Panc1 (cell line): ENCODE measurements at regions not wholly inside any gene's neighbourhood (a gene's known extent, or its start where the extent isn't known, plus 50 kb on each side); places are given as distances from the start of the nearest gene placed in this dataset.

Experiments
- ATAC-seq: fragments of 200-7000 bp; cut with Tn5 transposase; 2 replicates; pipeline ENCODE4 v1.9.1; 2020; ENCODE audit warnings: mild to moderate bottlenecking, moderate library complexity
- BruUV-seq: library from RNA; stranded (reverse); fragments of 400-500 nt; replicated peaks from 2 replicates; lab custom pipeline; 2021; lab: Mats Ljungman, UMichigan
- CTCF ChIA-PET: fragments of 300-600 bp; sonication (Branson Sonifier 250); formaldehyde crosslinking; loops from one replicate; lab custom pipeline; 2022; ENCODE audit warnings: antibody characterized with exemption; lab: Charles Lee
- POLR2A ChIA-PET: fragments of 300-600 bp; sonication (Branson Sonifier 250); formaldehyde crosslinking; loops from one replicate; lab custom pipeline; 2022; ENCODE audit warnings: antibody characterized with exemption; lab: Charles Lee
- DNase-seq: peaks from one replicate; pipeline ENCODE4 v3.0.0-alpha.2; 2010; ENCODE audit warnings: low read depth, low spot score
- H3K27ac ChIP-seq: 2 replicates; pipeline ENCODE4 v1.5.1; 2011; ENCODE audit warnings: mild to moderate bottlenecking, low read length, inconsistent platforms
- H3K27me3 ChIP-seq: fragments of 200-500 bp; sonication (Bioruptor generic); 2 replicates; pipeline ENCODE4 v1.6.0; 2014; ENCODE audit warnings: low read length, inconsistent platforms; ENCODE audit not compliant: control insufficient read depth, insufficient read depth
- H3K36me3 ChIP-seq: fragments of 200-500 bp; sonication (Bioruptor generic); 2 replicates; pipeline ENCODE4 v1.5.1; 2014; ENCODE audit warnings: inconsistent platforms, mild to moderate bottlenecking, low read length, moderate library complexity; ENCODE audit not compliant: control insufficient read depth, insufficient read depth
- H3K4me1 ChIP-seq: 2 replicates; pipeline ENCODE4 v1.5.1; 2011; ENCODE audit warnings: inconsistent platforms, mild to moderate bottlenecking, low read length, moderate library complexity; ENCODE audit not compliant: control insufficient read depth, insufficient read depth
- H3K4me3 ChIP-seq, 2 experiments: 2 replicates each; pipeline ENCODE4 v1.5.1; 2011 to 2012; ENCODE audit warnings: low read depth in 2 of 2, low read length in 2 of 2, mild to moderate bottlenecking in 2 of 2, inconsistent platforms in 1 of 2, moderate library complexity in 1 of 2
- H3K9me3 ChIP-seq: fragments of 200-500 bp; sonication (Bioruptor generic); 2 replicates; pipeline ENCODE4 v1.5.1; 2014; ENCODE audit warnings: low read depth, mild to moderate bottlenecking, inconsistent platforms, low read length, moderate library complexity; ENCODE audit not compliant: control insufficient read depth, insufficient read depth
- POLR2AphosphoS5 ChIP-seq: IDR thresholded peaks from 2 replicates; pipeline ENCODE4 v1.6.1; 2012; ENCODE audit warnings: mild to moderate bottlenecking, low read depth, low read length, moderate library complexity
- SIN3A ChIP-seq: IDR thresholded peaks from 2 replicates; pipeline ENCODE4 v1.6.1; 2012; ENCODE audit warnings: low read depth, mild to moderate bottlenecking, low read length, moderate library complexity, borderline replicate concordance; ENCODE audit not compliant: insufficient read depth
- TCF7L2 ChIP-seq: IDR thresholded peaks from 2 replicates; pipeline ENCODE4 v1.6.1; 2011; ENCODE audit warnings: mild to moderate bottlenecking, low read depth, low read length, inconsistent platforms
- in situ Hi-C: cut with HindIII; loops from 2 replicates; pipeline ENCODE4 v1.10.0; 2016; ENCODE audit warnings: low sequenced_read_pairs, low pct_unique_long_range_greater_than_20kb
- intact Hi-C: fragments of 100-400 bp; cut with micrococcal nuclease; formaldehyde crosslinking; loops from one replicate; pipeline ENCODE4 v1.10.0; 2022; ENCODE audit not compliant: unreplicated experiment
- TF ChIP-seq, protein P1 (sequence below), 2 experiments: IDR thresholded peaks; 2 replicates each; pipeline ENCODE4 v1.6.1; 2011 to 2012; ENCODE audit warnings: low read depth in 2 of 2, control low read depth in 1 of 2, low read length in 1 of 2, mild to moderate bottlenecking in 1 of 2, moderate library complexity in 1 of 2; ENCODE audit not compliant: insufficient read depth in 1 of 2
- TF ChIP-seq, protein P2 (sequence below): fragments of 450-650 bp; IDR thresholded peaks from 2 replicates; pipeline ENCODE4 v1.5.1; 2017; ENCODE audit warnings: mild to moderate bottlenecking

DNA sequence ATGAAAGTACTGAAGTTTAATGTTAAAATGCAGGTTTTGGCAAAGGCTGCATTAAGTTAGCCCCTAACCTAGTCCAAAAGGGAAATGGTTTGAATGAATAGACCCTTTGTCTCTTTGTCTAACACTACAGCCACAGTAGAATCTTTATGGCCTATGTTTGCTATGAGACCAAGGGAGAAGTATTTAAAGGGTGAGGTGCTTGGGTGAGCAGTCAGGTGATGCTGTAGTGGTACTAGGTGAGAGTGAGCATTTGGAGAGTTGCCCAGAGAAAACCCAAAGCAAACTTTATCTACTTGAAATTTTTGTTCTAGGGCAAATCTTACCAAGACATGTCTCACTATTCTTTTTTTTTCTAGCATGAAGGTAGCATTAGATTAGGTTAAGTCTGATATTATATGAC, 1961.4 kb upstream of the WWC1 start:
- intact Hi-C loops = no loop called here
- in situ Hi-C loops = no loop called here
- Histone ChIP-seq H3K27ac (no peak overlapping the region), H3K36me3 (no peaks in the 10 kb centered on the region), H3K4me3 (no peak overlapping the region), H3K9me3 (no peaks in the 10 kb centered on the region), H3K4me1 (no peaks in the 10 kb centered on the region), H3K27me3 (no peaks in the 10 kb centered on the region)
- POLR2A ChIA-PET = no interaction called here
- BruUV-seq = no TSS peak
- CTCF ChIA-PET = no interaction called here
- DNase-seq (no peak), ATAC-seq (no peak)
- no peak for TF ChIP-seq TCF7L2
- TF ChIP-seq, protein P1, sequence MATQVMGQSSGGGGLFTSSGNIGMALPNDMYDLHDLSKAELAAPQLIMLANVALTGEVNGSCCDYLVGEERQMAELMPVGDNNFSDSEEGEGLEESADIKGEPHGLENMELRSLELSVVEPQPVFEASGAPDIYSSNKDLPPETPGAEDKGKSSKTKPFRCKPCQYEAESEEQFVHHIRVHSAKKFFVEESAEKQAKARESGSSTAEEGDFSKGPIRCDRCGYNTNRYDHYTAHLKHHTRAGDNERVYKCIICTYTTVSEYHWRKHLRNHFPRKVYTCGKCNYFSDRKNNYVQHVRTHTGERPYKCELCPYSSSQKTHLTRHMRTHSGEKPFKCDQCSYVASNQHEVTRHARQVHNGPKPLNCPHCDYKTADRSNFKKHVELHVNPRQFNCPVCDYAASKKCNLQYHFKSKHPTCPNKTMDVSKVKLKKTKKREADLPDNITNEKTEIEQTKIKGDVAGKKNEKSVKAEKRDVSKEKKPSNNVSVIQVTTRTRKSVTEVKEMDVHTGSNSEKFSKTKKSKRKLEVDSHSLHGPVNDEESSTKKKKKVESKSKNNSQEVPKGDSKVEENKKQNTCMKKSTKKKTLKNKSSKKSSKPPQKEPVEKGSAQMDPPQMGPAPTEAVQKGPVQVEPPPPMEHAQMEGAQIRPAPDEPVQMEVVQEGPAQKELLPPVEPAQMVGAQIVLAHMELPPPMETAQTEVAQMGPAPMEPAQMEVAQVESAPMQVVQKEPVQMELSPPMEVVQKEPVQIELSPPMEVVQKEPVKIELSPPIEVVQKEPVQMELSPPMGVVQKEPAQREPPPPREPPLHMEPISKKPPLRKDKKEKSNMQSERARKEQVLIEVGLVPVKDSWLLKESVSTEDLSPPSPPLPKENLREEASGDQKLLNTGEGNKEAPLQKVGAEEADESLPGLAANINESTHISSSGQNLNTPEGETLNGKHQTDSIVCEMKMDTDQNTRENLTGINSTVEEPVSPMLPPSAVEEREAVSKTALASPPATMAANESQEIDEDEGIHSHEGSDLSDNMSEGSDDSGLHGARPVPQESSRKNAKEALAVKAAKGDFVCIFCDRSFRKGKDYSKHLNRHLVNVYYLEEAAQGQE (IDR thresholded peaks at IDR 0.05; ENCODE audit: insufficient read depth in 1 of 2, low read depth in 2 of 2, low read length in 1 of 2) = no peak
- TF ChIP-seq SIN3A = no peak
- no peak for TF ChIP-seq POLR2AphosphoS5
- TF ChIP-seq, protein P2, sequence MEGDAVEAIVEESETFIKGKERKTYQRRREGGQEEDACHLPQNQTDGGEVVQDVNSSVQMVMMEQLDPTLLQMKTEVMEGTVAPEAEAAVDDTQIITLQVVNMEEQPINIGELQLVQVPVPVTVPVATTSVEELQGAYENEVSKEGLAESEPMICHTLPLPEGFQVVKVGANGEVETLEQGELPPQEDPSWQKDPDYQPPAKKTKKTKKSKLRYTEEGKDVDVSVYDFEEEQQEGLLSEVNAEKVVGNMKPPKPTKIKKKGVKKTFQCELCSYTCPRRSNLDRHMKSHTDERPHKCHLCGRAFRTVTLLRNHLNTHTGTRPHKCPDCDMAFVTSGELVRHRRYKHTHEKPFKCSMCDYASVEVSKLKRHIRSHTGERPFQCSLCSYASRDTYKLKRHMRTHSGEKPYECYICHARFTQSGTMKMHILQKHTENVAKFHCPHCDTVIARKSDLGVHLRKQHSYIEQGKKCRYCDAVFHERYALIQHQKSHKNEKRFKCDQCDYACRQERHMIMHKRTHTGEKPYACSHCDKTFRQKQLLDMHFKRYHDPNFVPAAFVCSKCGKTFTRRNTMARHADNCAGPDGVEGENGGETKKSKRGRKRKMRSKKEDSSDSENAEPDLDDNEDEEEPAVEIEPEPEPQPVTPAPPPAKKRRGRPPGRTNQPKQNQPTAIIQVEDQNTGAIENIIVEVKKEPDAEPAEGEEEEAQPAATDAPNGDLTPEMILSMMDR = no peak

DNA sequence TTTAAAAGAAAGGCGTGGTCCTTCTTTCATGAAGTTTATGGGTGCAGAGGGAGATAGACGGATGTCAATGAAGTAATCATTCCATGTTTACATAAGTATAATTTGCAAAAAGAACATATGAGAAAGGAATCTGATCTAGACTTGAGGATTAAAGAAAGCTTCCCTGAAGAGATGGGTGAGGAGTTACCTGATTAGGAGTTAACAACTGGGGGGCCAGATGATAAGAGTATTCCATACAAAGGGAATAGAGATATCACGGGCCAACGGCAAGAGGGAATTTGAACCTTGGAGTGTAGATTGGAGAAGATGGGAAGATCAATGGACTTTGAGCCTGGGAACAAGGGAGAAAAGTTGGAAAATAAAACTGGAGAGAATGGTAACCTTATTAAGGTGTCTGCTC, 1959.9 kb upstream of the WWC1 start:
- Histone ChIP-seq H3K4me3 (no peak overlapping the region), H3K4me1 (no peaks in the 10 kb centered on the region), H3K27me3 (no peaks in the 10 kb centered on the region), H3K36me3 (no peaks in the 10 kb centered on the region), H3K9me3 (no peaks in the 10 kb centered on the region), H3K27ac (no peak overlapping the region)
- intact Hi-C loops (no loop called here), in situ Hi-C loops (no loop called here)
- no TSS peak for BruUV-seq
- ChIA-PET CTCF (no interaction called here), POLR2A (no interaction called here)
- ATAC-seq (no peak), DNase-seq (no peak)
- TF ChIP-seq SIN3A (no peak), TCF7L2 (no peak), POLR2AphosphoS5 (no peak)
- TF ChIP-seq, protein P2 = no peak
- TF ChIP-seq, protein P1 (IDR thresholded peaks at IDR 0.05; ENCODE audit: insufficient read depth in 1 of 2, low read depth in 2 of 2, low read length in 1 of 2) = no peak
